ENCODE measurements at regions not wholly inside any gene's neighbourhood (a gene's known extent, or its start where the extent isn't known, plus 50 kb on each side); places are given as distances from the start of the nearest gene placed in this dataset.

DNA sequence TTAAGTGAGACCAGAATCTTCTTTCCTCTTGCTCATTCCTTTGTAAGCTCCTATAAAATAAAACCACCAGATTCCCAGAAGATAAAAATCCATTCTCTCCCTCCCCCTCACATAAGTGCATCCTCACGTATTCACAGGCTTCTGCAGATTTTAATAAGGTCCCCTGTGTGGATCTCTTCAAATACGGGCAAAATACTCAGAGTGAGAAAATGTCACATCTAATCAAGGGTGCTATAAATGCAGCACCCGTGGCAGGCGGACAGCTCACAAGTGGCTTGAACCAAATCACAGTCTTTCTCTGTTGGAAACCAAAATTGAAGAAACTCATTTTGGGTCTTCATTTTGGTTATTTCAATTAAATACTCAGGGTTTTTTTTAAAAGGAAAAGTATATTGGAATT lies 212.9 kb upstream of the CMC1 start:
- H2AFZ ChIP-seq (ENCODE audit: low read depth, low read length, poor library complexity, severe bottlenecking), result no peak overlapping the region
- no peaks in the 10 kb centered on the region for H3K36me3 ChIP-seq (ENCODE audit: control insufficient read depth in 1 of 2, insufficient read depth in 2 of 2, low read length in 2 of 2)
- RAD21 ChIA-PET (ENCODE audit: low non-redundant PET in 1 of 2, low total read pairs in 2 of 2, uncharacterized antibody in 2 of 2, unreplicated experiment in 2 of 2), result no interaction called here
- ATAC-seq, result no peak
- DNase-seq (ENCODE audit: low read depth, low spot score), result no peak
- TF ChIP-seq CEBPB (IDR thresholded peaks at IDR 0.05; ENCODE audit: low read depth), result no peak
- TF ChIP-seq, protein P1, sequence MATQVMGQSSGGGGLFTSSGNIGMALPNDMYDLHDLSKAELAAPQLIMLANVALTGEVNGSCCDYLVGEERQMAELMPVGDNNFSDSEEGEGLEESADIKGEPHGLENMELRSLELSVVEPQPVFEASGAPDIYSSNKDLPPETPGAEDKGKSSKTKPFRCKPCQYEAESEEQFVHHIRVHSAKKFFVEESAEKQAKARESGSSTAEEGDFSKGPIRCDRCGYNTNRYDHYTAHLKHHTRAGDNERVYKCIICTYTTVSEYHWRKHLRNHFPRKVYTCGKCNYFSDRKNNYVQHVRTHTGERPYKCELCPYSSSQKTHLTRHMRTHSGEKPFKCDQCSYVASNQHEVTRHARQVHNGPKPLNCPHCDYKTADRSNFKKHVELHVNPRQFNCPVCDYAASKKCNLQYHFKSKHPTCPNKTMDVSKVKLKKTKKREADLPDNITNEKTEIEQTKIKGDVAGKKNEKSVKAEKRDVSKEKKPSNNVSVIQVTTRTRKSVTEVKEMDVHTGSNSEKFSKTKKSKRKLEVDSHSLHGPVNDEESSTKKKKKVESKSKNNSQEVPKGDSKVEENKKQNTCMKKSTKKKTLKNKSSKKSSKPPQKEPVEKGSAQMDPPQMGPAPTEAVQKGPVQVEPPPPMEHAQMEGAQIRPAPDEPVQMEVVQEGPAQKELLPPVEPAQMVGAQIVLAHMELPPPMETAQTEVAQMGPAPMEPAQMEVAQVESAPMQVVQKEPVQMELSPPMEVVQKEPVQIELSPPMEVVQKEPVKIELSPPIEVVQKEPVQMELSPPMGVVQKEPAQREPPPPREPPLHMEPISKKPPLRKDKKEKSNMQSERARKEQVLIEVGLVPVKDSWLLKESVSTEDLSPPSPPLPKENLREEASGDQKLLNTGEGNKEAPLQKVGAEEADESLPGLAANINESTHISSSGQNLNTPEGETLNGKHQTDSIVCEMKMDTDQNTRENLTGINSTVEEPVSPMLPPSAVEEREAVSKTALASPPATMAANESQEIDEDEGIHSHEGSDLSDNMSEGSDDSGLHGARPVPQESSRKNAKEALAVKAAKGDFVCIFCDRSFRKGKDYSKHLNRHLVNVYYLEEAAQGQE (IDR thresholded peaks at IDR 0.05; ENCODE audit: low read depth), result 0 out of 2 replicates have a peak, but pooled peaks have one; percentile 3
- no peaks in the 10 kb centered on the region for H3K4me1 ChIP-seq (ENCODE audit: control insufficient read depth in 1 of 2, insufficient read depth in 2 of 2, low read length in 2 of 2)
- no peak overlapping the region for H3K27ac ChIP-seq (ENCODE audit: low read depth, low read length)
- no peaks in the 10 kb centered on the region for H3K27me3 ChIP-seq (ENCODE audit: insufficient read depth, low read length)
- no peaks in the 10 kb centered on the region for H4K20me1 ChIP-seq (ENCODE audit: insufficient read depth)
- H3K79me2 ChIP-seq (ENCODE audit: insufficient read depth, low read length), result no peaks in the 10 kb centered on the region
- no peak overlapping the region for H3K9ac ChIP-seq (ENCODE audit: low read length)
- POLR2A ChIA-PET, result no interaction called here
- H3K9me3 ChIP-seq (ENCODE audit: control insufficient read depth in 1 of 2, insufficient read depth in 1 of 2, low read depth in 1 of 2, low read length in 2 of 2), result no peaks in the 10 kb centered on the region
- CTCF ChIA-PET, result no interaction called here
- intact Hi-C loops (cut with micrococcal nuclease), result loop anchor here (5.0 kb wide), 1 partner anchor 69 kb away; no protein-coding TSS in a partner anchor
- no peak overlapping the region for H3K4me3 ChIP-seq (replicated peaks in 1 of 2; ENCODE audit: low read depth in 1 of 2, low read length in 2 of 2)
- BruUV-seq (replicated peaks), result no TSS peak
- no peaks in the 10 kb centered on the region for H3K9me2 ChIP-seq (ENCODE audit: insufficient read depth)
- H3K4me2 ChIP-seq (ENCODE audit: low read length), result no peak overlapping the region

DNA sequence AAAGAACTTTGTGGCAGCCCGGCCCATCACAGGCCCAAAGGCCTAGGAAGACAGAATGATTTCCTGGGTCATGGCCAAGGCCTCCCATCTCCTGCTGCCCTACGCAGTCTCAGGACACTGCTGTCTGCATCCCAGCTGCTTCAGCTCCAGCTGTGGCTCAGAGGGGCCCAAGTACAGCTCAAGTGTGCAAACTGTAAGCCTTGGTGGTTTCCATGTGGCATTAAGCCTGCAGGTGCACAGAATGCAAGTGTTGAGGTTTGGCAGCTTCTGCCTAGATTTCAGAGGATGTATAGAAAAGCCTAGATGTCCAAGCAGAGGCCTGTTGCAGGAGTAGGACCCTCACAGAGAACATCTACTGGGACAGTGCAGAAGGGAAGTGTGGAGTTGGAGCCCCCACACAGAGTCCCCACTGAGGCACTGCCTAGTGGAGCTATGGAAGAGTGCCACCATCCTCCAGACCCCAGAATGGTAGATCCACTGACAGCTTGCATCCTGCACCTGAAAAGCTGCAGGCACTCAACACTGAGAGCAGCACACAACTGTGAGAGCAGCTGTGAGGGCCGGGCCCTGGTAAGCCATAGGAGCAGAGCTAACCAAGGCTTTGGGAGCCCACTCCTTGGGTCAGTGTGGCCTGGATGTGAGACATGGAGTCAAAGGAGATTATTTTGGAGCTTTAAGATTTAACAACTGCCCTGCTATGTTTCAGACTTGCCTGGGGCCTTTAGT lies 208.2 kb upstream of the CMC1 start:
- DNase-seq (ENCODE audit: low read depth, low spot score) (no peak), ATAC-seq (no peak)
- Histone ChIP-seq H3K27me3 (ENCODE audit: insufficient read depth, low read length) (no peaks in the 10 kb centered on the region), H3K79me2 (ENCODE audit: insufficient read depth, low read length) (no peaks in the 10 kb centered on the region), H3K9me2 (ENCODE audit: insufficient read depth) (no peaks in the 10 kb centered on the region), H3K9ac (ENCODE audit: low read length) (no peak overlapping the region), H3K36me3 (ENCODE audit: control insufficient read depth in 1 of 2, insufficient read depth in 2 of 2, low read length in 2 of 2) (no peaks in the 10 kb centered on the region), H3K27ac (ENCODE audit: low read depth, low read length) (no peak overlapping the region), H4K20me1 (ENCODE audit: insufficient read depth) (no peaks in the 10 kb centered on the region), H3K4me1 (ENCODE audit: control insufficient read depth in 1 of 2, insufficient read depth in 2 of 2, low read length in 2 of 2) (no peaks in the 10 kb centered on the region), H3K4me3 (replicated peaks in 1 of 2; ENCODE audit: low read depth in 1 of 2, low read length in 2 of 2) (no peak overlapping the region), H3K9me3 (ENCODE audit: control insufficient read depth in 1 of 2, insufficient read depth in 1 of 2, low read depth in 1 of 2, low read length in 2 of 2) (no peaks in the 10 kb centered on the region), H3K4me2 (ENCODE audit: low read length) (no peak overlapping the region), H2AFZ (ENCODE audit: low read depth, low read length, poor library complexity, severe bottlenecking) (no peak overlapping the region)
- POLR2A ChIA-PET, result no interaction called here
- CTCF ChIA-PET, result no interaction called here
- intact Hi-C loops (cut with micrococcal nuclease), result no loop called here
- no TSS peak for BruUV-seq (replicated peaks)
- RAD21 ChIA-PET (ENCODE audit: low non-redundant PET in 1 of 2, low total read pairs in 2 of 2, uncharacterized antibody in 2 of 2, unreplicated experiment in 2 of 2), result no interaction called here
- TF ChIP-seq POLR2A (IDR thresholded peaks at IDR 0.05; ENCODE audit: borderline replicate concordance, extremely low read depth, insufficient read depth, insufficient read length), result no peak
- no peak for TF ChIP-seq EZH2 (IDR thresholded peaks at IDR 0.05)
- TF ChIP-seq, protein P2, sequence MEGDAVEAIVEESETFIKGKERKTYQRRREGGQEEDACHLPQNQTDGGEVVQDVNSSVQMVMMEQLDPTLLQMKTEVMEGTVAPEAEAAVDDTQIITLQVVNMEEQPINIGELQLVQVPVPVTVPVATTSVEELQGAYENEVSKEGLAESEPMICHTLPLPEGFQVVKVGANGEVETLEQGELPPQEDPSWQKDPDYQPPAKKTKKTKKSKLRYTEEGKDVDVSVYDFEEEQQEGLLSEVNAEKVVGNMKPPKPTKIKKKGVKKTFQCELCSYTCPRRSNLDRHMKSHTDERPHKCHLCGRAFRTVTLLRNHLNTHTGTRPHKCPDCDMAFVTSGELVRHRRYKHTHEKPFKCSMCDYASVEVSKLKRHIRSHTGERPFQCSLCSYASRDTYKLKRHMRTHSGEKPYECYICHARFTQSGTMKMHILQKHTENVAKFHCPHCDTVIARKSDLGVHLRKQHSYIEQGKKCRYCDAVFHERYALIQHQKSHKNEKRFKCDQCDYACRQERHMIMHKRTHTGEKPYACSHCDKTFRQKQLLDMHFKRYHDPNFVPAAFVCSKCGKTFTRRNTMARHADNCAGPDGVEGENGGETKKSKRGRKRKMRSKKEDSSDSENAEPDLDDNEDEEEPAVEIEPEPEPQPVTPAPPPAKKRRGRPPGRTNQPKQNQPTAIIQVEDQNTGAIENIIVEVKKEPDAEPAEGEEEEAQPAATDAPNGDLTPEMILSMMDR (IDR thresholded peaks at IDR 0.05 in 2 of 3, conservative IDR thresholded peaks at IDR 0.05 in 1 of 3; ENCODE audit: borderline replicate concordance in 1 of 3, insufficient read depth in 1 of 3, low read depth in 2 of 3, low read length in 2 of 3), result no peak
- no peak for TF ChIP-seq SRF (IDR thresholded peaks at IDR 0.05; ENCODE audit: low read depth)
- TF ChIP-seq CEBPB (IDR thresholded peaks at IDR 0.05; ENCODE audit: low read depth), result no peak
- TF ChIP-seq, protein P1 (IDR thresholded peaks at IDR 0.05; ENCODE audit: low read depth), result no peak
- TF ChIP-seq JUND (IDR thresholded peaks at IDR 0.05), result no peak
- TF ChIP-seq ELF1 (IDR thresholded peaks at IDR 0.05; ENCODE audit: borderline replicate concordance, low read depth), result no peak
- TF ChIP-seq, protein P3, sequence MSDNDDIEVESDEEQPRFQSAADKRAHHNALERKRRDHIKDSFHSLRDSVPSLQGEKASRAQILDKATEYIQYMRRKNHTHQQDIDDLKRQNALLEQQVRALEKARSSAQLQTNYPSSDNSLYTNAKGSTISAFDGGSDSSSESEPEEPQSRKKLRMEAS (IDR thresholded peaks at IDR 0.05), result no peak
- TF ChIP-seq FOSL1 (IDR thresholded peaks at IDR 0.05; ENCODE audit: low read depth), result no peak
